HCT116 (cell line): ENCODE measurements at regions not wholly inside any gene's neighbourhood (a gene's known extent, or its start where the extent isn't known, plus 50 kb on each side); places are given as distances from the start of the nearest gene placed in this dataset.

Experiments
- ATAC-seq: fragments of 200-7000 bp; cut with Tn5 transposase; 2 replicates; pipeline ENCODE4 v1.9.1; 2020; ENCODE audit warnings: mild to moderate bottlenecking, moderate library complexity
- BruUV-seq: library from RNA; stranded (reverse); fragments of 400-500 nt; replicated peaks from 2 replicates; lab custom pipeline; 2021; lab: Mats Ljungman, UMichigan
- CTCF ChIA-PET: fragments of 300-600 bp; sonication (Branson Sonifier 250); formaldehyde crosslinking; loops from one replicate; lab custom pipeline; 2021; ENCODE audit warnings: antibody characterized with exemption; lab: Charles Lee
- POLR2A ChIA-PET: fragments of 300-600, 350-600 bp; sonication (Branson Sonifier 250); formaldehyde crosslinking; loops from one replicate; lab custom pipeline; 2021; ENCODE audit warnings: antibody characterized with exemption; lab: Charles Lee
- RAD21 ChIA-PET, 2 experiments: fragments of 300-600 bp; sonication (Branson Sonifier 250); formaldehyde crosslinking; loops; one replicate each; lab custom pipeline; 2023; ENCODE audit warnings: low total read pairs in 2 of 2; ENCODE audit not compliant: uncharacterized antibody in 2 of 2, unreplicated experiment in 2 of 2, low non-redundant PET in 1 of 2; lab: Charles Lee
- DNase-seq: peaks from one replicate; pipeline ENCODE4 v3.0.0-alpha.2; 2010; ENCODE audit warnings: low read depth, low spot score
- H2AFZ ChIP-seq: fragments of 200-600 bp; shearing (Covaris generic), sonication (generic); 2 replicates; pipeline ENCODE4 v1.6.1; 2017; ENCODE audit warnings: low read depth, mixed run types, mixed read lengths, antibody characterized with exemption, low read length; ENCODE audit not compliant: poor library complexity, severe bottlenecking
- H3K27ac ChIP-seq: 2 replicates; pipeline ENCODE4 v1.5.1; 2012; ENCODE audit warnings: low read depth, low read length
- H3K27me3 ChIP-seq: fragments of 200-600 bp; sonication (generic); 2 replicates; pipeline ENCODE4 v1.6.1; 2016; ENCODE audit warnings: mixed run types, low read length, mixed read lengths; ENCODE audit not compliant: insufficient read depth
- H3K36me3 ChIP-seq, 2 experiments: fragments of 200-500 bp in 1 of 2; fragments of 200-600 bp in 1 of 2; sonication (Bioruptor generic) in 1 of 2; sonication (generic) in 1 of 2; 2 replicates each; pipeline versions ENCODE4 v1.5.1 to v1.6.1; 2014 to 2016; ENCODE audit warnings: low read length in 2 of 2, inconsistent platforms in 1 of 2, mixed read lengths in 1 of 2, mixed run types in 1 of 2; ENCODE audit not compliant: insufficient read depth in 2 of 2, control insufficient read depth in 1 of 2
- H3K4me1 ChIP-seq, 2 experiments: fragments of 200-600 bp in 1 of 2; sonication (generic) in 1 of 2; 2 replicates each; pipeline versions ENCODE4 v1.5.1 to v1.6.1; 2012 to 2017; ENCODE audit warnings: low read length in 2 of 2, inconsistent platforms in 1 of 2, mild to moderate bottlenecking in 1 of 2, mixed read lengths in 1 of 2, mixed run types in 1 of 2, moderate library complexity in 1 of 2; ENCODE audit not compliant: insufficient read depth in 2 of 2, control insufficient read depth in 1 of 2
- H3K4me2 ChIP-seq: fragments of 200-600 bp; sonication (generic); 2 replicates; pipeline ENCODE4 v1.6.1; 2017; ENCODE audit warnings: mixed run types, low read length, mixed read lengths
- H3K4me3 ChIP-seq, 2 experiments: fragments of 200-600 bp in 1 of 2; sonication (generic) in 1 of 2; replicated peaks in 1 of 2; 2 replicates each; pipeline ENCODE4 v1.5.1; 2011 to 2016; ENCODE audit warnings: low read length in 2 of 2, control low read depth in 1 of 2, low read depth in 1 of 2, mild to moderate bottlenecking in 1 of 2, mixed read lengths in 1 of 2, mixed run types in 1 of 2
- H3K79me2 ChIP-seq: fragments of 200-600 bp; sonication (generic); 2 replicates; pipeline ENCODE4 v1.6.1; 2017; ENCODE audit warnings: mild to moderate bottlenecking, mixed run types, low read length, moderate library complexity, mixed read lengths; ENCODE audit not compliant: insufficient read depth
- H3K9ac ChIP-seq: fragments of 200-600 bp; sonication (generic); 2 replicates; pipeline ENCODE4 v1.6.1; 2016; ENCODE audit warnings: low read length, mixed read lengths
- H3K9me2 ChIP-seq: fragments of 200-600 bp; sonication (generic), shearing (Covaris generic); 2 replicates; pipeline ENCODE4 v1.6.1; 2017; ENCODE audit warnings: mixed run types, mild to moderate bottlenecking, moderate library complexity; ENCODE audit not compliant: insufficient read depth
- H3K9me3 ChIP-seq, 2 experiments: fragments of 200-500 bp in 1 of 2; fragments of 200-600 bp in 1 of 2; sonication (Bioruptor generic) in 1 of 2; sonication (generic) in 1 of 2; 2 replicates each; pipeline ENCODE4 v1.6.1; 2014 to 2017; ENCODE audit warnings: low read length in 2 of 2, mixed read lengths in 2 of 2, inconsistent platforms in 1 of 2, low read depth in 1 of 2, mild to moderate bottlenecking in 1 of 2, mixed run types in 1 of 2, moderate library complexity in 1 of 2; ENCODE audit not compliant: control insufficient read depth in 1 of 2, insufficient read depth in 1 of 2
- H4K20me1 ChIP-seq: fragments of 200-600 bp; sonication (generic), shearing (Covaris generic); 2 replicates; pipeline ENCODE4 v1.6.1; 2017; ENCODE audit warnings: mixed run types, mild to moderate bottlenecking, moderate library complexity; ENCODE audit not compliant: insufficient read depth
- ATF3 ChIP-seq: IDR thresholded peaks from 2 replicates; pipeline ENCODE4 v1.6.1; 2012
- CBX3 ChIP-seq: IDR thresholded peaks from 2 replicates; pipeline ENCODE4 v1.6.1; 2012; ENCODE audit warnings: low read depth
- CEBPB ChIP-seq: IDR thresholded peaks from 2 replicates; pipeline ENCODE4 v1.6.1; 2012; ENCODE audit warnings: low read depth
- CTCF ChIP-seq, 3 experiments: fragments of 200-600 bp in 1 of 3; sonication (generic) in 1 of 3; IDR thresholded peaks in 2 of 3; conservative IDR thresholded peaks in 1 of 3; 2 replicates each; pipeline ENCODE4 v1.5.1; 2012 to 2017; ENCODE audit warnings: low read depth in 2 of 3, low read length in 2 of 3, antibody characterized with exemption in 1 of 3, borderline replicate concordance in 1 of 3, control low read depth in 1 of 3, mild to moderate bottlenecking in 1 of 3, mixed read lengths in 1 of 3, mixed run types in 1 of 3, moderate library complexity in 1 of 3; ENCODE audit not compliant: insufficient read depth in 1 of 3
- EGR1 ChIP-seq: IDR thresholded peaks from 2 replicates; pipeline ENCODE4 v1.6.1; 2012; ENCODE audit warnings: low read depth
- ELF1 ChIP-seq: IDR thresholded peaks from 2 replicates; pipeline ENCODE4 v1.6.1; 2012; ENCODE audit warnings: low read depth, borderline replicate concordance
- EZH2 ChIP-seq: fragments of 200-600 bp; sonication (generic); IDR thresholded peaks from 2 replicates; pipeline ENCODE4 v1.6.1; 2017; ENCODE audit warnings: antibody characterized with exemption, mixed run types
- EZH2phosphoT487 ChIP-seq: fragments of 200-600 bp; IDR thresholded peaks from 2 replicates; pipeline ENCODE4 v1.6.1; 2018; ENCODE audit warnings: antibody characterized with exemption, borderline replicate concordance
- FOSL1 ChIP-seq: IDR thresholded peaks from 2 replicates; pipeline ENCODE4 v1.6.1; 2012; ENCODE audit warnings: low read depth
- MAX ChIP-seq: IDR thresholded peaks from 2 replicates; pipeline ENCODE4 v1.6.1; 2012
- POLR2A ChIP-seq: IDR thresholded peaks from 2 replicates; pipeline ENCODE4 v1.7.0; 2011; ENCODE audit warnings: borderline replicate concordance; ENCODE audit not compliant: insufficient read depth, insufficient read length; ENCODE audit errors: extremely low read depth
- POLR2AphosphoS5 ChIP-seq: IDR thresholded peaks from 2 replicates; pipeline ENCODE4 v1.6.1; 2011; ENCODE audit warnings: mild to moderate bottlenecking, low read depth, low read length, moderate library complexity
- RAD21 ChIP-seq: IDR thresholded peaks from 2 replicates; pipeline ENCODE4 v1.6.1; 2012; ENCODE audit warnings: low read depth, mild to moderate bottlenecking
- REST ChIP-seq: IDR thresholded peaks from 2 replicates; pipeline ENCODE4 v1.6.1; 2012; ENCODE audit warnings: low read depth
- SIN3A ChIP-seq: IDR thresholded peaks from 2 replicates; pipeline ENCODE4 v1.6.1; 2012; ENCODE audit warnings: low read depth
- SP1 ChIP-seq: IDR thresholded peaks from 2 replicates; pipeline ENCODE4 v1.6.1; 2012; ENCODE audit warnings: low read depth
- TCF7L2 ChIP-seq: IDR thresholded peaks from 2 replicates; pipeline ENCODE4 v1.7.0; 2011; ENCODE audit warnings: borderline replicate concordance, inconsistent platforms; ENCODE audit not compliant: insufficient read depth, insufficient read length; ENCODE audit errors: extremely low read depth
- YY1 ChIP-seq: IDR thresholded peaks from 2 replicates; pipeline ENCODE4 v1.6.1; 2011; ENCODE audit warnings: low read length, low read depth, moderate library complexity, mild to moderate bottlenecking; ENCODE audit not compliant: insufficient replicate concordance; ENCODE audit errors: extremely low read depth
- ZFX ChIP-seq: fragments of 450-650 bp; IDR thresholded peaks from 2 replicates; pipeline ENCODE4 v1.6.1; 2017
- ZNF274 ChIP-seq: fragments of 200-500 bp; sonication (Bioruptor generic); IDR thresholded peaks from 2 replicates; pipeline ENCODE4 v1.6.1; 2014; ENCODE audit warnings: mild to moderate bottlenecking, low read depth, low read length, inconsistent platforms
- intact Hi-C: fragments of 100-400 bp; cut with micrococcal nuclease; formaldehyde crosslinking; loops from 2 replicates; pipeline ENCODE4 v1.10.0; 2022

- CTCF ChIA-PET: interaction anchor here (0.6 kb wide), 1 partner anchor 27 kb away, joined by 3 read pairs; no protein-coding TSS in a partner anchor
- RAD21 ChIA-PET: no interaction called here
- POLR2A ChIA-PET: no interaction called here
- TF ChIP-seq SP1 (peak; percentile 97), ZFX (no peak), ELF1 (peak; percentile 19; the same call in 1 of the 2 replicates), POLR2A (no peak), ZNF274 (no peak), YY1 (no peak), RAD21 (peak; percentile 22; the same call in 1 of the 2 replicates), EZH2phosphoT487 (no peak), FOSL1 (peak; percentile 99), EZH2 (no peak), CTCF (IDR thresholded peaks at IDR 0.05 in 2 of 3, conservative IDR thresholded peaks at IDR 0.05 in 1 of 3; ENCODE audit: borderline replicate concordance in 1 of 3, insufficient read depth in 1 of 3, low read depth in 2 of 3, low read length in 2 of 3) (no peak), SIN3A (peak; percentile 64; the same call in 1 of the 2 replicates), TCF7L2 (peak; percentile 60), CBX3 (peak; percentile 72; the same call in 1 of the 2 replicates), ATF3 (peak; percentile 74), EGR1 (peak; percentile 32; the same call in 1 of the 2 replicates), MAX (peak; percentile 35; the same call in 1 of the 2 replicates), REST (no peak), POLR2AphosphoS5 (peak; percentile 33; the same call in 1 of the 2 replicates), CEBPB (peak; percentile 90)
Measured at GRCh38 chr6:142013287-142013686, 119.4 kb upstream of the GJE1 start.

More at GRCh38 chr6:142013287-142013686, 119.4 kb upstream of the GJE1 start:
- H3K9me3 ChIP-seq: no peaks in the 10 kb centered on the region
- ATAC-seq: 0 out of 2 replicates have a peak, but pooled peaks have one; percentile 20
- H3K9me2 ChIP-seq: no peaks in the 10 kb centered on the region
- peaks cover 63 to 72% of the 10 kb centered on the region in 2 experiments for H3K4me1 ChIP-seq
- peak; percentile 84 for DNase-seq
- peak overlapping the region; percentile 60 for H3K4me2 ChIP-seq
- no peaks in the 10 kb centered on the region for H4K20me1 ChIP-seq
- no peaks in the 10 kb centered on the region for H3K36me3 ChIP-seq
- peak overlapping the region in 1 of 2 experiments; percentile 10; a peak in 1 of 4 replicates for H3K4me3 ChIP-seq
- no peak overlapping the region for H2AFZ ChIP-seq
- no peaks in the 10 kb centered on the region for H3K27me3 ChIP-seq
- no TSS peak for BruUV-seq
- intact Hi-C loops: no loop called here
- H3K27ac ChIP-seq: peak overlapping the region; percentile 79; the same call in 1 of the 2 replicates
- peak overlapping the region; percentile 35 for H3K9ac ChIP-seq
- no peaks in the 10 kb centered on the region for H3K79me2 ChIP-seq
